Activated T-cell treated with anti-CD3 and anti-CD28 coated beads for 24 hours (primary cell): ENCODE measurements at regions not wholly inside any gene's neighbourhood (a gene's known extent, or its start where the extent isn't known, plus 50 kb on each side); places are given as distances from the start of the nearest gene placed in this dataset.

ENCODE experiments used
- DNase-seq: peaks from one replicate; pipeline ENCODE4 v3.0.0-alpha.2; 2020; ENCODE audit warnings: low read depth

- DNase-seq: no peak
Observed at GRCh38 chr9:89696780-89697179, 92.0 kb downstream of the GADD45G start.

GRCh38 chr9:89697553-89697952 lies 92.7 kb downstream of the GADD45G start:
- DNase-seq: no peak

GRCh38 chr9:89698411-89699005 lies 93.7 kb downstream of the GADD45G start:
- no peak for DNase-seq

GRCh38 chr9:89699646-89700045 lies 94.8 kb downstream of the GADD45G start:
- DNase-seq: no peak

- peak; percentile 72 for DNase-seq
Observed at GRCh38 chr9:89701221-89701798, 96.5 kb downstream of the GADD45G start.

- DNase-seq: no peak
Observed at GRCh38 chr9:89702401-89702800, 97.6 kb downstream of the GADD45G start.

- DNase-seq: no peak
Observed at GRCh38 chr9:89705651-89706050, 100.8 kb downstream of the GADD45G start.

GRCh38 chr9:89706086-89706485 lies 101.3 kb downstream of the GADD45G start:
- no peak for DNase-seq

- no peak for DNase-seq
Observed at GRCh38 chr9:89706731-89707191, 101.9 kb downstream of the GADD45G start.

- no peak for DNase-seq
Observed at GRCh38 chr9:89710697-89711096, 105.9 kb downstream of the GADD45G start.

GRCh38 chr9:89711866-89712265 lies 107.1 kb downstream of the GADD45G start:
- DNase-seq: no peak

- DNase-seq: no peak
Observed at GRCh38 chr9:89712283-89712682, 107.5 kb downstream of the GADD45G start.

- DNase-seq: no peak
Observed at GRCh38 chr9:89714321-89714720, 109.5 kb downstream of the GADD45G start.

- no peak for DNase-seq
Observed at GRCh38 chr9:89715318-89715858, 110.6 kb downstream of the GADD45G start.

- DNase-seq: no peak
Observed at GRCh38 chr9:89715881-89716280, 111.1 kb downstream of the GADD45G start.

GRCh38 chr9:89716559-89716958 lies 111.7 kb downstream of the GADD45G start:
- no peak for DNase-seq

GRCh38 chr9:89718176-89718575 lies 113.4 kb downstream of the GADD45G start:
- DNase-seq: no peak

- DNase-seq: no peak
Observed at GRCh38 chr9:89718651-89719050, 113.8 kb downstream of the GADD45G start.

- DNase-seq: no peak
Observed at GRCh38 chr9:89719202-89719601, 114.4 kb downstream of the GADD45G start.

- DNase-seq: no peak
Observed at GRCh38 chr9:89720696-89721175, 115.9 kb downstream of the GADD45G start.

GRCh38 chr9:89721176-89721700 lies 116.4 kb downstream of the GADD45G start:
- DNase-seq: no peak

- no peak for DNase-seq
Observed at GRCh38 chr9:89721971-89722530, 117.2 kb downstream of the GADD45G start.

- no peak for DNase-seq
Observed at GRCh38 chr9:89722712-89723111, 117.9 kb downstream of the GADD45G start.
